Smooth muscle cell (in vitro differentiated cells): ENCODE measurements at regions not wholly inside any gene's neighbourhood (a gene's known extent, or its start where the extent isn't known, plus 50 kb on each side); places are given as distances from the start of the nearest gene placed in this dataset. TPM values are rescaled to one million over a fixed set of nuclear protein-coding genes. Genes with fewer than 3 reads are reported as not detected.

Experiments used
- DNase-seq: peaks from one replicate; lab custom pipeline; 2025; ENCODE audit not compliant: unreplicated experiment; lab: John Stamatoyannopoulos, UW
- H2AFZ ChIP-seq: fragments of 200-600 bp; sonication (generic); 2 replicates; pipeline ENCODE4 v1.6.0; 2016; ENCODE audit warnings: antibody characterized with exemption, low read depth, mild to moderate bottlenecking
- H3F3A ChIP-seq: fragments of 200-600 bp; sonication (generic); 2 replicates; pipeline ENCODE4 v1.6.0; 2017; ENCODE audit warnings: antibody characterized with exemption, low read depth
- H3K27ac ChIP-seq: fragments of 200-600 bp; sonication (generic); 2 replicates; pipeline ENCODE4 v1.5.1; 2016; ENCODE audit warnings: low read depth, mild to moderate bottlenecking
- H3K27me3 ChIP-seq: fragments of 200-600 bp; sonication (generic); 2 replicates; pipeline ENCODE4 v1.6.1; 2016; ENCODE audit warnings: low read depth, mild to moderate bottlenecking
- H3K36me3 ChIP-seq: fragments of 200-600 bp; sonication (generic); 2 replicates; pipeline ENCODE4 v1.5.1; 2016; ENCODE audit warnings: low read depth
- H3K4me1 ChIP-seq: fragments of 200-600 bp; sonication (generic); 2 replicates; pipeline ENCODE4 v1.5.1; 2016; ENCODE audit warnings: low read depth
- H3K4me2 ChIP-seq: fragments of 200-600 bp; sonication (generic); 2 replicates; pipeline ENCODE4 v1.6.0; 2016; ENCODE audit warnings: mild to moderate bottlenecking
- H3K4me3 ChIP-seq: fragments of 200-600 bp; sonication (generic); 2 replicates; pipeline ENCODE4 v1.5.1; 2016; ENCODE audit warnings: mild to moderate bottlenecking
- H3K79me2 ChIP-seq: fragments of 200-600 bp; sonication (generic); 2 replicates; pipeline ENCODE4 v1.6.0; 2016; ENCODE audit warnings: low read depth, mild to moderate bottlenecking
- H3K9ac ChIP-seq: fragments of 200-600 bp; sonication (generic); 2 replicates; pipeline ENCODE4 v1.6.0; 2016; ENCODE audit warnings: low read depth
- H3K9me3 ChIP-seq: fragments of 200-600 bp; sonication (generic); replicated peaks from 2 replicates; pipeline ENCODE4 v1.5.1; 2016; ENCODE audit warnings: low read depth
- H4K20me1 ChIP-seq: fragments of 200-600 bp; sonication (generic); 2 replicates; pipeline ENCODE4 v1.6.0; 2016; ENCODE audit warnings: low read depth
- CTCF ChIP-seq: fragments of 200-600 bp; sonication (generic); IDR thresholded peaks from 2 replicates; pipeline ENCODE4 v1.5.1; 2017; ENCODE audit warnings: borderline replicate concordance, mild to moderate bottlenecking, antibody characterized with exemption; ENCODE audit not compliant: insufficient read depth, poor library complexity, severe bottlenecking
- WGBS: methylation state at CpG from one replicate; pipeline ENCODE4 v1.1.7; 2016; ENCODE audit warnings: low lambda C conversion rate; 5-methylcytosine and 5-hydroxymethylcytosine counted together
- small RNA-seq: library from RNA; depleted of rRNA; stranded (forward); fragments of <200 nt; gene quantifications from one replicate; pipeline ENCODE3, GENCODE V24; 2014

DNA sequence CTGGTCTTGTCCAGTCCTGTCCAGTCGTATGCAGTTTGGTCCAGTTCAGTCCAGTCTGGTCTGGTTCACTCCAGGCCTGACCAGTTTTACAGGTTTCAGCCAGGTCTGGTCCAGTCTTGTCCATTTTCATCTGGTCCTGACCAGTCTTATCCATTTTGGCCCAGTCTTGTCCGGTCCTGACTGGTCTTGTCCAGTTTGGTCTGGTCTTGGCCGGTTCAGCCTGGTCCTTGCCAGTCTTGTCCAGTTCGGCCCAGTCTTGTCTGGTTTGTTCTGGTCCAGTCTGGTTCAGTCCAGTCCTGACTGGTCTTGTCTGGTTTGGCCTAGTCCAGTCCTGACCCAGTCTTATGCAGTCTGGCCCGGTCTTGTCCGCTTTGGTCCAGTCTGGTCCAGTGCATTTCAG lies 380.2 kb downstream of the OR4C45 start:
- H3K27me3 ChIP-seq: no peaks in the 10 kb centered on the region
- H3K9me3 ChIP-seq: peaks cover 6% of the 10 kb centered on the region
- no peaks in the 10 kb centered on the region for H4K20me1 ChIP-seq
- no peaks in the 10 kb centered on the region for H3K79me2 ChIP-seq
- DNase-seq: no peak
- no peak overlapping the region for H3K4me3 ChIP-seq
- H3K4me2 ChIP-seq: no peak overlapping the region
- H3K27ac ChIP-seq: no peak overlapping the region
- no peaks in the 10 kb centered on the region for H3F3A ChIP-seq
- H3K9ac ChIP-seq: no peak overlapping the region
- TF ChIP-seq CTCF: no peak
- no peaks in the 10 kb centered on the region for H3K4me1 ChIP-seq
- WGBS: 69% methylated on average over 6 of the region's 6 CpGs
- no peak overlapping the region for H2AFZ ChIP-seq
- H3K36me3 ChIP-seq: no peaks in the 10 kb centered on the region

DNA sequence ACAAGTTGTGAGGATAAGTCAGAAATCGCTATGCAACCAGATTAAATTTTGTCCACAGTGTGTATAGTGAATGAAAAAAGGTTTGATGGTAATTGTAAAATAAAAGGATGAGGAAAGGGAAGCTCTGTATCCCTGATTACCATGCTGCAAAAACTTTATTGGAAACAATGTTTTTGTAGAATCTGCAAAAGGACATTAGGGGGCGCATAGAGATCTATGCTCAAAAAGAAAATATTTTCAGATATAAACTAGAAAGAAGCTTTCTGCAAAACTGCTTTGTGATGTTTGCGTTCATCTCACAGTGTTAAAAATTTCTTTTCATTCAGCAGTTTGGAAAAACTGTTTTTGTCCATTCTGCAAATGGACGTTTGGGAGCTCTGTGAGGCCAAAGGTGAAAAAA lies 390.5 kb downstream of the OR4C45 start:
- no peaks in the 10 kb centered on the region for H3K4me1 ChIP-seq
- no peaks in the 10 kb centered on the region for H3F3A ChIP-seq
- H3K4me2 ChIP-seq: no peak overlapping the region
- H3K36me3 ChIP-seq: no peaks in the 10 kb centered on the region
- TF ChIP-seq CTCF: no peak
- H3K9ac ChIP-seq: no peak overlapping the region
- 52% methylated on average over 4 of the region's 4 CpGs for WGBS
- H3K4me3 ChIP-seq: no peak overlapping the region
- no peak overlapping the region for H3K27ac ChIP-seq
- H3K27me3 ChIP-seq: no peaks in the 10 kb centered on the region
- H4K20me1 ChIP-seq: no peaks in the 10 kb centered on the region
- DNase-seq: no peak
- peaks cover 16% of the 10 kb centered on the region for H3K9me3 ChIP-seq
- H3K79me2 ChIP-seq: no peaks in the 10 kb centered on the region
- no peak overlapping the region for H2AFZ ChIP-seq

Small RNA genes lying in the stretch of these regions (small RNA-seq; reads per million reads assigned to genes)
- not detected for gene AC109635.3
